Heart left ventricle (tissue), 13 donors: ENCODE measurements at regions not wholly inside any gene's neighbourhood (a gene's known extent, or its start where the extent isn't known, plus 50 kb on each side); places are given as distances from the start of the nearest gene placed in this dataset.

Experiments used
- POLR2A ChIP-seq, 2 donors: fragments of 450-650 bp; IDR thresholded peaks; one replicate each; pipeline ENCODE4 v1.6.1; 2017; ENCODE audit warnings: antibody characterized with exemption in 2 of 2, mild to moderate bottlenecking in 2 of 2, moderate library complexity in 2 of 2
- TF ChIP-seq, protein P1 (sequence below), 12 donors: fragments of 200-600 bp; sonication (generic) in 4 of 12; IDR thresholded peaks; one replicate each; pipeline versions ENCODE4 v1.5.0 to v1.8.0; 2018 to 2022; ENCODE audit warnings: antibody characterized with exemption in 12 of 12, mild to moderate bottlenecking in 5 of 12
- donor health status: ischemic (EF 13 %, LVEDD 7.1; RV severe dilation, severe dysfunction).
- donor health status: DM: no; HTN: yes; CAD: no.
- donor health status: DM: no; HTN: no; CAD: no.
- donor health status: ischemic (EF 25% LVEDD 6.9; RV normal size, moderate dysfunction).
- donor health status: ischemic (EF 25% LVEDD 5.7; RV mildly dilated, moderate dysfunction).
- donor health status: ischemic (EF 35%, LVEDD 5.7; RV mildly dilated, moderate dysfunction).
- donor health status: nonischemic (EF 11% LVEDD 7.7; RV severe dilation, severe dysfunction).
- donor health status: DM: yes; HTN: yes; CAD: no.
- donor health status: PGD.
- donor health status: ischemic (EF 29% LVEDD 5.4; RV normal size, mild dysfunction).
- donor health status: nonischemic (EF 23%, LVEDD 6.1; RV moderate dilation, normal function).

DNA sequence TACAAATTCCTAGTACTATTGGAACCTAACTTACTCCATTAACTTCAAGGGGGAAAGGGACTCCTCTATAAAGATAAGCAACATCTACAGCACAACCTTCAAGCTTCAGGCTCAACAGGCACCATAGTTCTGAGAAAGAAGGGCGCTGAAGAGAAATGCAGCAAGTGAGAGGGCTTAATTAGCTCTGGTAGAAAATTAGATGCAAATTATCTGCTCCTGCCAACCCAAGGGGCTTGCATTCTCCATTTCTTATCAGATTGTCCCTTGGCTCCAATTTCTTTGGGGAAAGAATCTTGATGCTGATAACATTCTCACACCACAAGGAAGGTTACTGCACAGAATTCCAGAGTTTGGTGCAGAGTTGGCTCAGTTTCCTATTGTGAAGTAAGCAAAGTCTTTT lies 214.6 kb downstream of the GABRG2 start:
- no peak for TF ChIP-seq POLR2A (IDR thresholded peaks at IDR 0.05)
- TF ChIP-seq, protein P1, sequence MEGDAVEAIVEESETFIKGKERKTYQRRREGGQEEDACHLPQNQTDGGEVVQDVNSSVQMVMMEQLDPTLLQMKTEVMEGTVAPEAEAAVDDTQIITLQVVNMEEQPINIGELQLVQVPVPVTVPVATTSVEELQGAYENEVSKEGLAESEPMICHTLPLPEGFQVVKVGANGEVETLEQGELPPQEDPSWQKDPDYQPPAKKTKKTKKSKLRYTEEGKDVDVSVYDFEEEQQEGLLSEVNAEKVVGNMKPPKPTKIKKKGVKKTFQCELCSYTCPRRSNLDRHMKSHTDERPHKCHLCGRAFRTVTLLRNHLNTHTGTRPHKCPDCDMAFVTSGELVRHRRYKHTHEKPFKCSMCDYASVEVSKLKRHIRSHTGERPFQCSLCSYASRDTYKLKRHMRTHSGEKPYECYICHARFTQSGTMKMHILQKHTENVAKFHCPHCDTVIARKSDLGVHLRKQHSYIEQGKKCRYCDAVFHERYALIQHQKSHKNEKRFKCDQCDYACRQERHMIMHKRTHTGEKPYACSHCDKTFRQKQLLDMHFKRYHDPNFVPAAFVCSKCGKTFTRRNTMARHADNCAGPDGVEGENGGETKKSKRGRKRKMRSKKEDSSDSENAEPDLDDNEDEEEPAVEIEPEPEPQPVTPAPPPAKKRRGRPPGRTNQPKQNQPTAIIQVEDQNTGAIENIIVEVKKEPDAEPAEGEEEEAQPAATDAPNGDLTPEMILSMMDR (IDR thresholded peaks at IDR 0.05), result no peak
